ENCODE measurements at regions not wholly inside any gene's neighbourhood (a gene's known extent, or its start where the extent isn't known, plus 50 kb on each side); places are given as distances from the start of the nearest gene placed in this dataset.

GRCh38 chr6:79394690-79395089, 142.5 kb downstream of the LCA5 start:
- no peak overlapping the region for H3K27ac ChIP-seq (ENCODE audit: extremely low read depth, low read depth, low read length)
- no peak overlapping the region for H3K9ac ChIP-seq (ENCODE audit: insufficient read depth in 1 of 2, low read depth in 2 of 2, low read length in 2 of 2)
- no TSS peak for BruUV-seq (replicated peaks)
- H3K4me3 ChIP-seq: no peak overlapping the region
- H3K27me3 ChIP-seq (ENCODE audit: control insufficient read depth in 2 of 2, insufficient read depth in 2 of 2, low read length in 2 of 2): no peaks in the 10 kb centered on the region
- ChIA-PET POLR2A (interaction anchor here (1.0 kb wide), 1 partner anchor 340 kb away, joined by 4 read pairs; no protein-coding TSS in a partner anchor), CTCF (ENCODE audit: low intra/inter-chr PET ratio) (no interaction called here)
- FAIRE-seq (no peak), ATAC-seq (no peak), DNase-seq (ENCODE audit: extremely low read depth in 1 of 4, low spot score in 3 of 4) (no peak)
- no peaks in the 10 kb centered on the region for H3K9me1 ChIP-seq (ENCODE audit: control insufficient read depth, insufficient read depth, low read length)
- no peak for TF ChIP-seq MAFG (tag; conservative IDR thresholded peaks at IDR 0.05)
- no peak for TF ChIP-seq HNRNPL (IDR thresholded peaks at IDR 0.05; ENCODE audit: low read depth, low read length)
- no peak for TF ChIP-seq ZNF217 (CRISPR knock-in tag; IDR thresholded peaks at IDR 0.05)
- no peak for TF ChIP-seq LCOR (CRISPR knock-in tag; IDR thresholded peaks at IDR 0.05)
- no peak for TF ChIP-seq RFX7 (CRISPR knock-in tag; IDR thresholded peaks at IDR 0.05)
- H3K36me3 ChIP-seq (ENCODE audit: control insufficient read depth, insufficient read depth, low read length): no peaks in the 10 kb centered on the region
- 6% methylated on average over 3 of the region's 3 CpGs for WGBS (ENCODE audit: insufficient coverage, low coverage, missing lambda C conversion rate)
- intact Hi-C loops (cut with micrococcal nuclease): no loop called here
- in situ Hi-C loops (cut with MboI): no loop called here
- H3K79me2 ChIP-seq (ENCODE audit: control insufficient read depth, insufficient read depth, low read length): no peaks in the 10 kb centered on the region
- H4K20me1 ChIP-seq (replicated peaks; ENCODE audit: control insufficient read depth, insufficient read depth, low read length): no peaks in the 10 kb centered on the region
- H3K4me1 ChIP-seq (replicated peaks in 1 of 2; ENCODE audit: control insufficient read depth in 2 of 2, insufficient read depth in 2 of 2, low read length in 2 of 2): no peaks in the 10 kb centered on the region
- no peak overlapping the region for H3K4me2 ChIP-seq (ENCODE audit: insufficient read depth, low read length)
- no peaks in the 10 kb centered on the region; the same call in 1 of the 2 replicates for H3K9me3 ChIP-seq (replicated peaks; ENCODE audit: control insufficient read depth, insufficient read depth, low read depth, low read length)
- H2AFZ ChIP-seq (ENCODE audit: low read depth, low read length): no peak overlapping the region

- WGBS (ENCODE audit: insufficient coverage, low coverage, missing lambda C conversion rate): 4% methylated on average over 3 of the region's 3 CpGs
- Histone ChIP-seq H3K9ac (ENCODE audit: insufficient read depth in 1 of 2, low read depth in 2 of 2, low read length in 2 of 2) (no peak overlapping the region), H3K4me1 (replicated peaks in 1 of 2; ENCODE audit: control insufficient read depth in 2 of 2, insufficient read depth in 2 of 2, low read length in 2 of 2) (no peaks in the 10 kb centered on the region), H2AFZ (ENCODE audit: low read depth, low read length) (no peak overlapping the region), H3K4me2 (ENCODE audit: insufficient read depth, low read length) (no peak overlapping the region), H3K79me2 (ENCODE audit: control insufficient read depth, insufficient read depth, low read length) (no peaks in the 10 kb centered on the region), H3K27me3 (ENCODE audit: control insufficient read depth in 2 of 2, insufficient read depth in 2 of 2, low read length in 2 of 2) (no peaks in the 10 kb centered on the region), H3K36me3 (ENCODE audit: control insufficient read depth, insufficient read depth, low read length) (no peaks in the 10 kb centered on the region), H3K4me3 (no peak overlapping the region), H3K27ac (ENCODE audit: extremely low read depth, low read depth, low read length) (no peak overlapping the region), H3K9me3 (replicated peaks; ENCODE audit: control insufficient read depth, insufficient read depth, low read depth, low read length) (no peaks in the 10 kb centered on the region; the same call in 1 of the 2 replicates), H3K9me1 (ENCODE audit: control insufficient read depth, insufficient read depth, low read length) (no peaks in the 10 kb centered on the region), H4K20me1 (replicated peaks; ENCODE audit: control insufficient read depth, insufficient read depth, low read length) (no peaks in the 10 kb centered on the region)
- in situ Hi-C loops (cut with MboI): no loop called here
- no peak for FAIRE-seq
- no peak for ATAC-seq
- TF ChIP-seq HDAC8 (tag; IDR thresholded peaks at IDR 0.05) (no peak), TEAD4 (IDR thresholded peaks at IDR 0.05; ENCODE audit: low read length) (no peak), TEAD4 (CRISPR knock-in tag; IDR thresholded peaks at IDR 0.05; ENCODE audit: borderline replicate concordance) (no peak), ZZZ3 (IDR thresholded peaks at IDR 0.05) (no peak), HOXB6 (CRISPR knock-in tag; IDR thresholded peaks at IDR 0.05; ENCODE audit: borderline replicate concordance) (no peak), FUS (optimal IDR thresholded peaks at IDR 0.05; ENCODE audit: low read depth, low read length) (no peak), ERF (CRISPR knock-in tag; IDR thresholded peaks at IDR 0.05) (no peak), ZNF507 (tag; conservative IDR thresholded peaks at IDR 0.05) (no peak)
- no TSS peak for BruUV-seq (replicated peaks)
- no peak for DNase-seq (ENCODE audit: extremely low read depth in 1 of 4, low spot score in 3 of 4)
- intact Hi-C loops (cut with micrococcal nuclease): no loop called here
- CTCF ChIA-PET (ENCODE audit: low intra/inter-chr PET ratio): no interaction called here
- POLR2A ChIA-PET: interaction anchor here (0.6 kb wide), 1 partner anchor 476 kb away, joined by 3 read pairs; no protein-coding TSS in a partner anchor
Observed at GRCh38 chr6:79392094-79392493, 145.1 kb downstream of the LCA5 start.

All from K562 (cell line).